ENCODE measurements at regions not wholly inside any gene's neighbourhood (a gene's known extent, or its start where the extent isn't known, plus 50 kb on each side); places are given as distances from the start of the nearest gene placed in this dataset.
"Not testable (repeated sequence)": the region's sequence is repeated elsewhere in the genome, so short reads cannot be mapped to it uniquely, and the experiment has no call there.

DNA sequence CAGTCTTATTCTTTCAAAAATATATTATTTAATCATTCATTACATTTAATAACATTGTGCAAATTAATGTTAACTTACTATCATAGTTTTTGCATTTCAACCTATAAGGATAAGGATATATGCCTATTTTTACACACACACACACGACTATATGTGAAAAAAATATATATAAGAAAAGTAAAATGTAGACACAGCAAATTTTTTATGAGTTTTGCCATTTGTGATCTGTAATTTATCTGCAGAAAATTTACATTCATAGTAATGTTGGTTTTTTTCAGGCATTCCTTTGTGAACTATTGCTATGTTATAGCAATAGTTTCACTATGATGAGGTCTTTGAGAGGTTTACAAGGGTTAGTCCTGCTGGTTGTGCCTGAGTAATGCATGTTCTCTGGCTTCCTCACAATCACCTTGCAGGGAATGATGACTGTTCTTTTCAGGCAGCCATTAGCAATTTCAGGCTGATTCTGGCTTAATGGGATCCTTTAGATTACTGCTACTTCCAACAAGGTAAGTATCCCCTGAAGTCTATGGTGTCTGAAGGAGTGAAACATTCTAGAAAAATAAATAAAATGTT is 183.7 kb upstream of the CDK1 start:
- H3K27ac ChIP-seq: no peak overlapping the region
- intact Hi-C loops (cut with DNase I): no loop called here
- no peaks in the 10 kb centered on the region for H3K36me3 ChIP-seq
- H3K9me3 ChIP-seq: no peaks in the 10 kb centered on the region
- TF ChIP-seq CTCF (IDR thresholded peaks at IDR 0.05) (no peak), POLR2A (IDR thresholded peaks at IDR 0.05) (no peak)
- H3K27me3 ChIP-seq: no peaks in the 10 kb centered on the region
- DNase-seq: no peak
- WGBS, 2 donors: 86 to 87% methylated on average over 1 of the region's 1 CpG
- peaks cover 0 to 4% of the 10 kb centered on the region in 2 donors for H3K4me1 ChIP-seq
- H3K4me3 ChIP-seq (replicated peaks in 1 of 3): no peak overlapping the region

GRCh38 chr10:60591119-60591518 is 187.2 kb upstream of the CDK1 start:
- no peak for DNase-seq
- intact Hi-C loops (cut with DNase I): no loop called here
- WGBS, 2 donors: 96 to 99% methylated on average over 2 of the region's 2 CpGs

DNA sequence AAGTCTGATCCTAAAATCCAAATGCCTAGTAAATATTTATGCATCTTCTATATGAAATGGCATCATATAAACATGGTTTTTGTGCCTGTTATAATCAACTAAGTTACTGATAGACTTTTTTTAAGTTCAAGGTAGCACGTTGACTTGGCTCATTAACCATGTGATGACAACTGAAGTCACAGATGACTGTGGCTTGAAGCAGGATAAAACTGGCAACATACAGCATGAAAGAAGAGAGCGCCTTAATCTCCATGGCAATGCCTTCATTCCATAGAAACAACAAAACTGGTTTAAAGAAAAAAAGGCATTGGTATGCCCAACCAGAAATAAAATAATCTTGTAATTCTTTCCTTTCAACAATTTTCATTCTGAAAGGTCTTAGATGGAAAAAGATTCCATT is 188.9 kb upstream of the CDK1 start:
- no peaks in the 10 kb centered on the region for H3K4me1 ChIP-seq
- H3K36me3 ChIP-seq: no peaks in the 10 kb centered on the region
- intact Hi-C loops (cut with DNase I): no loop called here
- H3K9me3 ChIP-seq: no peaks in the 10 kb centered on the region
- no peak for DNase-seq
- no peaks in the 10 kb centered on the region for H3K27me3 ChIP-seq
- no peak for TF ChIP-seq POLR2A (IDR thresholded peaks at IDR 0.05)
- TF ChIP-seq CTCF (IDR thresholded peaks at IDR 0.05): no peak
- 68 to 76% methylated on average over 2 of the region's 2 CpGs for WGBS, 2 donors
- no peak overlapping the region for H3K4me3 ChIP-seq (replicated peaks in 1 of 3)
- no peak overlapping the region for H3K27ac ChIP-seq

More at GRCh38 chr10:60591119-60591518, 187.2 kb upstream of the CDK1 start:
- H3K27me3 ChIP-seq: no peaks in the 10 kb centered on the region
- H3K27ac ChIP-seq: no peak overlapping the region
- peaks cover 0 to 4% of the 10 kb centered on the region in 2 donors for H3K4me1 ChIP-seq
- H3K9me3 ChIP-seq: no peaks in the 10 kb centered on the region
- no peak overlapping the region for H3K4me3 ChIP-seq (replicated peaks in 1 of 3)
- TF ChIP-seq CTCF (IDR thresholded peaks at IDR 0.05): no peak
- TF ChIP-seq POLR2A (IDR thresholded peaks at IDR 0.05): no peak
- H3K36me3 ChIP-seq: no peaks in the 10 kb centered on the region

GRCh38 chr10:60581782-60582181 is 192.1 kb upstream of the ANK3 start:
- H3K4me3 ChIP-seq (replicated peaks in 1 of 3); H3K9me3 ChIP-seq; H3K4me1 ChIP-seq; H3K36me3 ChIP-seq; DNase-seq; H3K27me3 ChIP-seq; H3K27ac ChIP-seq; intact Hi-C loops (cut with DNase I): not testable (repeated sequence)
- WGBS, 2 donors: 99 to 100% methylated on average over 2 of the region's 2 CpGs

- intact Hi-C loops (cut with DNase I): no loop called here
- H3K4me1 ChIP-seq: peaks cover 7% of the 10 kb centered on the region in 2 donors
- no peak overlapping the region for H3K4me3 ChIP-seq (replicated peaks in 1 of 3)
- no peaks in the 10 kb centered on the region for H3K36me3 ChIP-seq
- no peak for DNase-seq
- no peak overlapping the region for H3K27ac ChIP-seq
- H3K9me3 ChIP-seq: no peaks in the 10 kb centered on the region
- H3K27me3 ChIP-seq: no peaks in the 10 kb centered on the region
- no peak for TF ChIP-seq POLR2A (IDR thresholded peaks at IDR 0.05)
- TF ChIP-seq CTCF (IDR thresholded peaks at IDR 0.05): no peak
These were observed 188.5 kb upstream of the ANK3 start for GRCh38 chr10:60578217-60578616.
